CD4-positive, alpha-beta T cell treated with Interleukin-15 for 1 hour (primary cell): ENCODE measurements at regions not wholly inside any gene's neighbourhood (a gene's known extent, or its start where the extent isn't known, plus 50 kb on each side); places are given as distances from the start of the nearest gene placed in this dataset.
"Not testable (repeated sequence)": the region's sequence is repeated elsewhere in the genome, so short reads cannot be mapped to it uniquely, and the experiment has no call there.

Experiments used
- DNase-seq: peaks from one replicate; pipeline ENCODE4 v3.0.0-alpha.2; 2020

- no peak for DNase-seq
These were observed 809.7 kb upstream of the ADGRB3 start for GRCh38 chr6:67825201-67825895.

GRCh38 chr6:67818322-67818721 is 816.8 kb upstream of the ADGRB3 start:
- no peak for DNase-seq

GRCh38 chr6:67815623-67816022 is 819.5 kb upstream of the ADGRB3 start:
- no peak for DNase-seq

GRCh38 chr6:67814262-67814661 is 820.8 kb upstream of the ADGRB3 start:
- no peak for DNase-seq

- no peak for DNase-seq
These were observed 822.4 kb upstream of the ADGRB3 start for GRCh38 chr6:67812693-67813092.

GRCh38 chr6:67812125-67812524 is 823.0 kb upstream of the ADGRB3 start:
- DNase-seq: no peak

GRCh38 chr6:67811239-67812037 is 823.6 kb upstream of the ADGRB3 start:
- no peak for DNase-seq

- not testable (repeated sequence) for DNase-seq
These were observed 830.3 kb upstream of the ADGRB3 start for GRCh38 chr6:67804808-67805207.

- no peak for DNase-seq
These were observed 832.3 kb upstream of the ADGRB3 start for GRCh38 chr6:67802771-67803170.

GRCh38 chr6:67792996-67793395 is 842.1 kb upstream of the ADGRB3 start:
- no peak for DNase-seq

- DNase-seq: no peak
These were observed 844.5 kb upstream of the ADGRB3 start for GRCh38 chr6:67790569-67790968.

- DNase-seq: not testable (repeated sequence)
These were observed 848.0 kb upstream of the ADGRB3 start for GRCh38 chr6:67787119-67787518.

- DNase-seq: no peak
These were observed 855.2 kb upstream of the ADGRB3 start for GRCh38 chr6:67779876-67780275.

- no peak for DNase-seq
These were observed 859.7 kb upstream of the ADGRB3 start for GRCh38 chr6:67775333-67775732.

GRCh38 chr6:67768972-67769371 is 866.1 kb upstream of the ADGRB3 start:
- DNase-seq: no peak

- not testable (repeated sequence) for DNase-seq
These were observed 867.8 kb upstream of the ADGRB3 start for GRCh38 chr6:67767046-67767822.

GRCh38 chr6:67766057-67766456 is 869.0 kb upstream of the ADGRB3 start:
- no peak for DNase-seq

GRCh38 chr6:67759001-67759400 is 876.1 kb upstream of the ADGRB3 start:
- no peak for DNase-seq

GRCh38 chr6:67757465-67758033 is 877.5 kb upstream of the ADGRB3 start:
- DNase-seq: no peak

GRCh38 chr6:67748521-67748920 is 886.6 kb upstream of the ADGRB3 start:
- DNase-seq: no peak

- no peak for DNase-seq
These were observed 898.3 kb upstream of the ADGRB3 start for GRCh38 chr6:67736816-67737215.

- DNase-seq: no peak
These were observed 898.9 kb upstream of the ADGRB3 start for GRCh38 chr6:67736161-67736560.

GRCh38 chr6:67735623-67736022 is 899.5 kb upstream of the ADGRB3 start:
- DNase-seq: no peak
